ENCODE measurements at regions not wholly inside any gene's neighbourhood (a gene's known extent, or its start where the extent isn't known, plus 50 kb on each side); places are given as distances from the start of the nearest gene placed in this dataset.
A peak's percentile ranks its signal among the peaks of the same experiment; 100 is the strongest.

- TF ChIP-seq TAF1 (IDR thresholded peaks at IDR 0.05; ENCODE audit: low read depth, low read length) (no peak), POLR2A (IDR thresholded peaks at IDR 0.05; ENCODE audit: low read depth, low read length) (no peak), POLR2AphosphoS5 (IDR thresholded peaks at IDR 0.05; ENCODE audit: low read depth, low read length) (no peak), SPI1 (IDR thresholded peaks at IDR 0.05; ENCODE audit: low read depth, low read length) (0 out of 2 replicates have a peak, but pooled peaks have one; percentile 20)
Observed at GRCh38 chr2:8574196-8575037, 107.4 kb upstream of the ID2 start.

Measured in GM12891 (cell line).